RWPE2 (cell line): ENCODE measurements at regions not wholly inside any gene's neighbourhood (a gene's known extent, or its start where the extent isn't known, plus 50 kb on each side); places are given as distances from the start of the nearest gene placed in this dataset.

Experiments used
- ATAC-seq: fragments of 200-7000 bp; cut with Tn5 transposase; 3 replicates; pipeline ENCODE4 v1.9.1; 2021; ENCODE audit warnings: low read depth
- DNase-seq: peaks from one replicate; pipeline ENCODE4 v3.0.0-alpha.2; 2020; ENCODE audit warnings: low spot score
- H3K27ac ChIP-seq: fragments of 450-650 bp; 2 replicates; pipeline ENCODE4 v1.5.1; 2017; ENCODE audit warnings: mild to moderate bottlenecking; ENCODE audit not compliant: poor library complexity, severe bottlenecking
- H3K27me3 ChIP-seq: fragments of 250-450 bp; sonication (Bioruptor Pico); 2 replicates; pipeline ENCODE4 v1.5.1; 2021; ENCODE audit warnings: mild to moderate bottlenecking, moderate library complexity; ENCODE audit not compliant: insufficient read depth, poor library complexity, severe bottlenecking
- H3K36me3 ChIP-seq: fragments of 250-450 bp; sonication (Bioruptor Pico); 2 replicates; pipeline ENCODE4 v1.5.1; 2020; ENCODE audit warnings: low read depth, mild to moderate bottlenecking, moderate library complexity
- H3K4me1 ChIP-seq: fragments of 250-450 bp; sonication (Bioruptor Pico); 2 replicates; pipeline ENCODE4 v1.5.1; 2021; ENCODE audit warnings: mild to moderate bottlenecking, moderate library complexity; ENCODE audit not compliant: insufficient read depth, poor library complexity, severe bottlenecking
- H3K4me3 ChIP-seq: fragments of 250-450 bp; sonication (Bioruptor Pico); 2 replicates; pipeline ENCODE4 v1.5.1; 2021; ENCODE audit warnings: mild to moderate bottlenecking, moderate library complexity; ENCODE audit not compliant: severe bottlenecking
- H3K9me3 ChIP-seq: fragments of 250-450 bp; sonication (Bioruptor Pico); 2 replicates; pipeline ENCODE4 v1.5.1; 2021; ENCODE audit warnings: mild to moderate bottlenecking, moderate library complexity; ENCODE audit not compliant: severe bottlenecking
- CTCF ChIP-seq: fragments of 450-650 bp; IDR thresholded peaks from one replicate; pipeline ENCODE4 v1.5.1; 2017; ENCODE audit warnings: mild to moderate bottlenecking, moderate library complexity; ENCODE audit not compliant: poor library complexity, severe bottlenecking

GRCh38 chr3:159739969-159740368 lies 248.7 kb upstream of the IL12A start:
- DNase-seq (no peak), ATAC-seq (no peak)
- TF ChIP-seq CTCF = no peak
- Histone ChIP-seq H3K9me3 (no peaks in the 10 kb centered on the region), H3K36me3 (peaks cover 7% of the 10 kb centered on the region; the same call in 1 of the 2 replicates), H3K27ac (no peak overlapping the region), H3K27me3 (no peaks in the 10 kb centered on the region), H3K4me1 (no peaks in the 10 kb centered on the region), H3K4me3 (no peak overlapping the region)

GRCh38 chr3:159741281-159741680 lies 247.4 kb upstream of the IL12A start:
- TF ChIP-seq CTCF = no peak
- DNase-seq = no peak
- no peak for ATAC-seq
- Histone ChIP-seq H3K27me3 (no peaks in the 10 kb centered on the region), H3K36me3 (peaks cover 7% of the 10 kb centered on the region; the same call in 1 of the 2 replicates), H3K4me1 (no peaks in the 10 kb centered on the region), H3K9me3 (no peaks in the 10 kb centered on the region), H3K27ac (no peak overlapping the region), H3K4me3 (no peak overlapping the region)

- no peak for TF ChIP-seq CTCF
- H3K36me3 ChIP-seq = no peaks in the 10 kb centered on the region
- no peaks in the 10 kb centered on the region for H3K4me1 ChIP-seq
- no peak overlapping the region for H3K27ac ChIP-seq
- no peak for DNase-seq
- H3K4me3 ChIP-seq = no peak overlapping the region
- ATAC-seq = no peak
- no peaks in the 10 kb centered on the region for H3K27me3 ChIP-seq
- H3K9me3 ChIP-seq = no peaks in the 10 kb centered on the region
Observed at GRCh38 chr3:159748425-159748824, 240.2 kb upstream of the IL12A start.

- DNase-seq (no peak), ATAC-seq (no peak)
- no peak for TF ChIP-seq CTCF
- no peaks in the 10 kb centered on the region for H3K36me3 ChIP-seq
- no peak overlapping the region for H3K27ac ChIP-seq
- no peaks in the 10 kb centered on the region for H3K9me3 ChIP-seq
- H3K4me1 ChIP-seq = no peaks in the 10 kb centered on the region
- H3K4me3 ChIP-seq = no peak overlapping the region
- no peaks in the 10 kb centered on the region for H3K27me3 ChIP-seq
Observed at GRCh38 chr3:159749406-159749805, 239.2 kb upstream of the IL12A start.

- DNase-seq (no peak), ATAC-seq (no peak)
- H3K27ac ChIP-seq = no peak overlapping the region
- TF ChIP-seq CTCF = no peak
- peaks cover 2% of the 10 kb centered on the region for H3K9me3 ChIP-seq
- no peaks in the 10 kb centered on the region for H3K4me1 ChIP-seq
- no peaks in the 10 kb centered on the region for H3K36me3 ChIP-seq
- no peak overlapping the region for H3K4me3 ChIP-seq
- no peaks in the 10 kb centered on the region for H3K27me3 ChIP-seq
Observed at GRCh38 chr3:159751146-159751545, 237.5 kb upstream of the IL12A start.
